ENCODE measurements at regions not wholly inside any gene's neighbourhood (a gene's known extent, or its start where the extent isn't known, plus 50 kb on each side); places are given as distances from the start of the nearest gene placed in this dataset.
A peak's percentile ranks its signal among the peaks of the same experiment; 100 is the strongest.

DNA sequence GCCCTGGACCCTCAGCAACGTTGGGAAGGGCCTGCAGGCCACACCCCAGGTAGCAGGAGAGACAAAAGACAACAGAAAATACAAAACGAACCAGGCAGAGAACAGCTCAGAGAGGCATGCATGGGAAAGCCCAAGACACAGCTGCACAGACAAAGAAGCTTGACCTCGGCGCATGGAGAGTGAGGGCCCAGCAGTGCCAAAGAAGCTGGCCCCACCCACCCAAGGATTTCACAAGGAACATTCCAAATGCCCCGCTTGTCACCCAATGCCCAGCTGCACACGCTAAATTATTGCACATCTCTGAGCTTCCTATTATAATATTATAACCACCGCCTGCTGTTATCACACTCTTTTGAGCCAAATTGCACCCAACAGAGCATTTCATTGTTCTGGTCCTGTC is 147.7 kb upstream of the TBL1X start:
- DNase-seq (ENCODE audit: low spot score): no peak

DNA sequence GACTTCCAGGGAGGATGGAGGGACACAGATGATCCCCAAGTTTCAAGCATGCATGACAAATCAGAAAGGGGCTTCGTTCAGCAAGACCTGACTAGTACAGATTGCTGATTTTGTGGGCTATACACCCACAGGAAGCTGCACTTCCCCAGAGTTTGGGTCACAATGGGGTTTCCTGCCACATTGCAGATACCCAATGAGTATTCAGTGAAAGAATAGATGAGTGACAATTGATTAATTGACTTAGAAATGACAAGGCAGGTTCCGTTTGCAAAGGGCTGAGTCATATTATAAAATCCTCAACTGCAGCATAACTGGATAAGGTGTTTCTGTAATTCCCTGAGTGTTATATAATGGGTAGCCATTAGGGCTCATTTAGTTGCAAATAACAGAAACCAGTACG is 146.6 kb upstream of the TBL1X start:
- no peak for DNase-seq (ENCODE audit: low spot score)

DNA sequence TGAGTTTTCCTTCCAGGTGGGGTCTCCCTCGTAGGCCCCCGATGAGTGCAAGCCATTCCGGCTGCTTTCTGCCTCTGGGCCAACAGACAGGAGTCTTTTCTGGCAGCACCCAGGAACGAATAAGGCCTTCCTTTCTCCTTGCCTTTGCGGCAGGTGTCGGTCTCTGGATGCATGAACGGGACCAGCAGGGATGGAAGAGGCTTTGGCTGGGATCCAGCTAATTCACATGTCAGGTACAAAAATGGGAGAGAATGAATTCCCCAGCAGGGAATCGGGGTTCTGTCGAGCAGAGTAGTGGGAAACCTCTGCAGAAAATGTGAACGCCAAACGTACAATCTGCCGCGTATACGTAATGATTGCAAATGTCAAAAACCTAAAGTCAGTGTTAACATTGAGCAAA is 146.1 kb upstream of the TBL1X start:
- no peak for DNase-seq (ENCODE audit: low spot score)

DNA sequence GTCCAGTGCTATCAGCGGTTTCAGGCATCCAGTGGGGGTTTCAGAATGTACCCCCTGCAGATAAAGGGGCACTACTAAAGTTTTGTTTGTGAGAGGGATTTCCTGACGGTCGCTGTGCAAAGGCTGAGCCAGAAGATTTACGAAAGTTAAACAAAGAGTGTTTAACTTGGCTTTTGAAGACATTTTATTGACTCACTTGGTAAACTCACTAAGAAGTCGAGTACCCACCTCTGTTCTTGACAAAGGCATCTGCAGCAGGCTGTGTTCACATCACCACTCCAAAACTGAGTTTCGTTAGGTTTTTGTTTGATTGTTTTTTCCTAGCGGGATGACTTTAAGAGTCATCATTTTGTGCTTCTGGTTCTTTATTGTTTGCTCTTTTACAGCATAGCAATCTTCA is 143.9 kb upstream of the TBL1X start:
- no peak for DNase-seq (ENCODE audit: low spot score)

DNA sequence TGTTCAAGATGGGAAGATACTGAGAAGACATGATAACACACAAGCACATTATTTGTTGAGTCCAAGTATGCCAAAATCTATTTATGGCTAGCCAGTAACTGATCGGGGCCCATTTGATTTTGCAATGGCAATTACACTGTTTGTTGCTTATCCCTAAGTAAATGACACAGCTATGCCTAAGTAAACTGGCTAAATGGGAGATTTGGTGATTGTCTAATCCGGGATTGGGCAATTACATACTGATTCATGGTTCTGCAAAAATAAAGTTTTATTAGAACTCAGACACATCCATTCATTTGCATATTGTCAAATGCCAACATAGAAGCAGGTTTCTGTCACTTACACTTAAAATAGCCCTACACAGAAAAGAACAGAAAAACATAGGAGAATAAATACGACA is 140.2 kb upstream of the TBL1X start:
- no peak for DNase-seq (ENCODE audit: low spot score)

DNA sequence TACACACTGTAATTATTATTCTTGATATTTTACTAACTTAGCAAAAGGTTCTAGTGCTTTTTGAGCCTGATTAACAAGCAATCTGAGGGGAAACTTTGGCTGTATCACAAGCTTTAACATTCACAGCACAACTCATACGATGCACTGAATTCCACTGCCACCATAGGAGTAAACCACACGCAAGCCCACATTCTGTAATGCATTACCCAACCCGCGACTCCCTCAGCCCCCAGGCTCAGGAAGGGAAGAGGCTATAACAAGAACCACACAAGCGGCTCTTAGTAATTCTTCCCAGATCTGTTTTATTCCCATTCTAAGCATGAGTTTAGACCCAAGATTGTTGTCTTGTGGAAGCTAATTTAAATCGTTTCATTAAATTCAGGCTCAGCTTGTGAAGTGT is 138.5 kb upstream of the TBL1X start:
- no peak for DNase-seq (ENCODE audit: low spot score)

DNA sequence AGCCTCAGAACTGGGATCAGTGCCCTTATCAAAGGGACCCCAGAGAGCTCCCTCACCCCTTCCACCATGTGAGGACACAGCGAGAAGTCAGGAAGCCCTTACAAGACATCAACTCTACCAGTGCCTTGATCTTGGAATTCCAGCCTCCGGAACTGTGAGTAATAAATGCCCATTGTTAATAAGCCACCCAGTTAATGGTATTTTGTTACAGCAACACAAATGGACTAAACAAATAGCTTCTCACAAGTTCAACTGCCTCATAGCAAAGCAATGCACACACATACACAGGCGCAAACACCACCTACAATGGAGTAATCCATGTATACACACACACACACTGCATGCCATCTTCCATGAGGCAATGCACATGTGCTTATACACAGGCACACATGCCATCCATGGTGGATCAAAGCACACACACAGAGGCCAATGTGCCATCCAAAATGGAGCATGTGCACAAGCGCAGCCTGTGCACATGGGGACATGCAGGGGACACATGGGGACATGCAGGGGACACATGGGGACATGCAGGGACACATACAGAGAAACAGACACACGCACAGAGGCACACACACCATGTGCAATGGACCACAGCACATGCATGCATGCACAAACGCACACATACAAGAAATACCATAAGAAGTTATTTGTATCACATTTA is 137.6 kb upstream of the TBL1X start:
- DNase-seq (ENCODE audit: low spot score): no peak

DNA sequence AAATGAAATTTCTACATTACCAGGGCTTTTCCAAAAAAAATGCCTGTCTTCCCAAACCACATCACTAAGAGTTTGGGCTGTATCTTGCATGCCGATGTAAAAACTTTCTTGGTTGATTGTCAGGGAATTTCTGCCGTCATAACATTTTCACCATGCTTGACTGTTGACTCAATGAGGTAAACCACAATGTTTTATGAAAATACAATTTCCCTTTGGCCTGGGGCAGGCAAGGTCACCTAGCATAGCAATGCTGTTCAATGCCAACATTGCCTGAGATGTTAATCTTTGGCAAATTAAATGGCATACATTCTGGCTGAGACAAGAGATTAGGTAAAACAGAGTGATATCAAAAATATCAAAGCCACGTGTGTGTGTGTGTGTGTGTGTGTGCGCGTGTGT is 137.1 kb upstream of the TBL1X start:
- DNase-seq (ENCODE audit: low spot score): no peak

DNA sequence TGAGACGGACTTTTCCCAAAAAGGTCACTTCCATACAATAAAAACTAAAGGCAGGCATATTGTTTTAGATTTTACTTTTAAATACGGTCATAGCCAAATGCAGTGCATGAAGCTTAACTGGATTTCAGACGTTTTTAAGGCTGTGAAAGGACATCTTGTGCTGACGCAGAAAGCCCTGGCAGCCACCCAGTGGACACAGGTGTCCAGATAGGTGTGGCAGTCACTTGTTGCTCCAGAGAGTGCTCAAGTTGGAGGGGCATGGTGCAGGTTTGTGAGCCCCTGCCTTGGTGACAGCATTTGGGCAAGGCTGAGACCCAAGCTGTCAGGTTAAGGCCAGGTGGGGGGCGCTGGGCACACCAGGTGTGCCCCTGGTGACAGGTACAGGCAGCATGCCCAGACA is 135.8 kb upstream of the TBL1X start:
- no peak for DNase-seq (ENCODE audit: low spot score)

DNA sequence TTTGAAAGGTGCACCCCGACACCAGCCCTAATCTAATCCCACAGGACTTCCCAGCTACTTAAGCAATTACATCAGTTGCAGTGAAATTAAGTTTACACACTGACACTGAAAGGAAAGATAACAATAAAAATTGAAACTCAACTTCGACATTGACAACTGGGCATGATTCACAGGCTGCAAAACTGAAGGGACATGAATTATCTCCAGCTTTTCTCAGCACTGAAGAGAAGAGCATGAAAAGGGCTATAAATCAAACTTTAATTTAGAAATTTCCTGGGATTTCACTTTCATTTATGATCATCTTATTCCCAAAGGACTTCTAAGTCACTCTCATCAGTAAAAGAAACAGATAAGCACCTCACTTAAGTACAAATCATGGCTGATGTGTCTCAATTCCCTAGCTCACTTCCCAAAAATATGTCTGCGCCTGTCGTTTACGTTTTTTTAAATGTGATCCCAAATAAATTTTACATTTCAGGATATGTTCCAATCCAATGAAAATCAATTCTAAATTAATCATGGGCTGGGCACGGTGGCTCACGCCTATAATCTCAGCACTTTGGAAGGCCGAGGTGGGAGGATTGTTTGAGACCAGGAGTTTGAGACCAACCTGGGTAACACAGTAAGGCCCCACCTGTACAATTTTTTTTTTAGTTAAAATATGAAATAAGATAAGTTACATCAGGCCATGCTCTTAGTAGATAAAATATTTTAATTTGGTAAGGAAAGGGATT is 134.4 kb upstream of the TBL1X start:
- DNase-seq (ENCODE audit: low spot score): no peak

DNA sequence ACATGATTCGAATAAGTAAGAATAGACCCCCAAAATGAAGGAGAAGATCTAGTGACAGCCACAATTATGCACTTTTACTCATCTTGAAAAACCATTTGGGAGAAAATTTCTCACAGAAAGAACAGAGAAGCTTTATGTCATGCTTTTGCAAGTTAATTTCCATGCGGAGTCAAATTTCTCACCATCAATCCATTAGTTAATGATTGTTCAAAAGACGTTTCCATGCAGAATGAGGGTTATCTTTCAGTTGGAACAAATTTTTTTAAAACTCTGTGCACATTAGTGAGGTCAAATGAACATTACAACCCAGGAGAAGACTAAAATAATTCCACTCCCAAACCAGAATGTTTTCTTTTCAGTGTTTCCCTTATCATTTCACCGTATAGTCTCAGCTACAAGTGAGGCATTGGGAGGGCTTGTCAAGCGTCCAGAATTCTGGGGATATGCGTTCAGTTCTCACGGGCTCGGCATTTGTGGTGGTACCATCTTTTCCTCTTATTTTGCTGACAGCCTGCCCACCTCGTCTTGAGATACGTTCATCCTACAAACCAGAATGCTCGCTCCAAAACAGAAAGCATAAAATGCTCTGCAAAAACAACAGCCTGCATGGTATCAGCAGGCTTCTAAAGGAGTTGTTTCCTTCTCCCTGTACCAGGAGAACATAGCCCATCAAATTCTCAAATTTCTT is 130.8 kb upstream of the TBL1X start:
- DNase-seq (ENCODE audit: low spot score): no peak

DNA sequence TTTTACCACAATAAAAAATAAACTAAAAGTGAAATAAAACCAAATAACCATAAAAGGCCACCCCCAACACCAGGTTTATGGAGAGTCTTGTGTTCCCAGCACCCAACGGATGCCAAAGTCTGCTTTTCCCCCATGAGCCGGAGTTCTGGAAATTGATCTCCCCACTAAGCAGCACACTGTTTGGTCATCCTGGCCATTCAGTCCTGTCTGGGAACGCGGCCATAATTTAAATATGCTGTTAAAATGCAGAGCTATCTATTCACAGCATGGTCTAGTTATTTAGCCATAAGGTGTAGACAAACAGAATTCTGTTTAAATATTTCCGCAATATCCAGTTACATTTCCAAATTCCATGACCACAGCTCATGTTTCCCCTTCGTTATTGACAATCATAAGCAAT is 129.6 kb upstream of the TBL1X start:
- DNase-seq (ENCODE audit: low spot score): no peak

DNA sequence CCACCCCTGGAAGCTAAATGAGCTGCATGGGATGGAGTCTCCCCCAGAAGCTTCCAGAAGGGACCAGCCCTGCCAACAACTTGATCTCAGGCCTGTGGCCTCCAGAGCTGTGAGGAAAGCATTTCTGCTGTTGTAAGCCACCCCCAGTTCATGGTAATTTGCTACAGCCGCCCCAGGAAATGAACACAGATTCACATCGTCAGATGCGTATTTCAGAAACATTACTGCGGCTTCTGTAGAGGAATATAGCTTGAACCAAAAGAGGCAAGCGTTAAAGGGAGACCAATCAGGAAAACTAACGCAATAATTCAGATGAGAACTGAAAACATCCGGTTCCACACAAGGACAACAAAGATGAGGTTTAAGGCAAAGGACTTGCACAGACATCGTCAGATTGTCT is 128.4 kb upstream of the TBL1X start:
- DNase-seq (ENCODE audit: low spot score): no peak

DNA sequence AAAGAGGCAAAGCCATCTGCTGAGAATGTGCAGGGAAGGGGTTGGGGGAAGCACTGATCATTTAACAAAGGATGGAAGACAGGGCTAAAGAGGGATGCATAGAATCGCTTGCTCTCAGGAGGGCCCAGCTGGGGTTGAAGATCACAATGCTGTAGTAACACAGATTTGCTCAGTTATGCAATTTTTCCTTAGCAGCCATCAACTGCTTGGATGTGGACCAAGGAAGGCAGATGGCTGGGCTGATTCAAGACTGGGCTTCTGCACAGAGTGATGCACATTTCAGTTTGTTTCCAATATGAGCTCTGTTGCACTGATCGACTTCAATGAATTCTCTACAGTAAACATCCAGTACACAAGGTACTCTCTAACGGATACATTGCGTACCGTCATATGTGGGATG is 127.8 kb upstream of the TBL1X start:
- DNase-seq (ENCODE audit: low spot score): no peak

DNA sequence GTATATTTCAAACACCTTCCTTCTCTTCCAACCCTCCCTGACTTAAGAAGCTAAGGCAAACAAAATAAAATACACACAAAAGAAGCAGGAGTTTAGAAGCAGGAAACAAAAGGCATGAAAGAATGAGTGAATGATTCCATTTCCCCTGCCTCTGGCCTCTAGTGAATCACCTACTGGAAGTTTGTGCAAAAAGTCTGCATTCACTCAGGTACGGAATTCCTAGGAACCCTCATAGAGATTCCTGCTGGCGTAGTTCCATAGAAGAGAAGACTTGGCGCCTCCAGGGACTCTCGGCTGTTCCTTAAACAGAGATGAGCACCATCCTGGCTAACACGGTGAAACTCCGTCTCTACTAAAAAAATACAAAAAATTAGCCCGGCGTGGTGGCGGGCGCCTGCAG is 125.9 kb upstream of the TBL1X start:
- no peak for DNase-seq (ENCODE audit: low spot score)

DNA sequence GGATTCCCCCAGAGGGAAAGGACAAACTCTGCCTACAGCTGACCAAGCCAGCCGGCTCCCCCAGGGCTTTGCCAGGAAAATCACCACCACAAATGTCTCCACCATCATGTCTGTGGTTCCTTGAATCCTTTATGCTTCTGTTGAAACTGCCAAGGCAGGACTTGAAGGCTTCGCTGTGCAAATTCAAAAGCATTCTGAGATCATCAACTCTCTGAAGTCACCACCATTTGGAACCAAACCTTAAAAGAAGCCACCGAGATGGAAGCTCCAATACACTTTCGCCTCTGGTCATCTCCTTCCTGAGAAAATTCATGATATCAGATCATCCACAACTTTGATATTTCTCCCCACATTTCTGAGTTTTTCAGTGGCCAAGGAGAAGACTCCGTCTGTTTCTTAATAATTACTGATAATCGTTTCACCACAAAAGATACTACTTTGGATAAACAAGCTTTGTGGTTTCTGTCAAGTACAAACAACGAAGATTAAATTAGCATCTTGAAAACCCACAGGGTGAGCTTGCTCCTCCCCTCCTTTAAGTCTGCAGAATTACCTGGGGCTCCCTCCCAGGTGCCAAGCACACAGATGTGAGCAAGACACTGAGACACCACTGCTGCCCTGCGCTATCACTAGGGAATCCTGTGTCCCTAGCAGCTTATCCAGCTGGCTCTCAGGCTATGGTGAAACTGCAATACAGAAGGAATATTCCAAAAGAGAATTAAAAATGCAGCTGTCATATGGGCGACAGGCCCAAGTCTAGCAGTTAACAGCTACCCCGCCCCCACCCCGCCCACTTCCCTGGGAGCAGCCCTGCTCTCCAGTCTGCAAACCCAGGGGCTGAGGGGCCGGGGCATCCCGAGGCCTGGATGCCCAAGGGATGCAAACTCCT is 125.0 kb upstream of the TBL1X start:
- DNase-seq (ENCODE audit: low spot score): no peak

DNA sequence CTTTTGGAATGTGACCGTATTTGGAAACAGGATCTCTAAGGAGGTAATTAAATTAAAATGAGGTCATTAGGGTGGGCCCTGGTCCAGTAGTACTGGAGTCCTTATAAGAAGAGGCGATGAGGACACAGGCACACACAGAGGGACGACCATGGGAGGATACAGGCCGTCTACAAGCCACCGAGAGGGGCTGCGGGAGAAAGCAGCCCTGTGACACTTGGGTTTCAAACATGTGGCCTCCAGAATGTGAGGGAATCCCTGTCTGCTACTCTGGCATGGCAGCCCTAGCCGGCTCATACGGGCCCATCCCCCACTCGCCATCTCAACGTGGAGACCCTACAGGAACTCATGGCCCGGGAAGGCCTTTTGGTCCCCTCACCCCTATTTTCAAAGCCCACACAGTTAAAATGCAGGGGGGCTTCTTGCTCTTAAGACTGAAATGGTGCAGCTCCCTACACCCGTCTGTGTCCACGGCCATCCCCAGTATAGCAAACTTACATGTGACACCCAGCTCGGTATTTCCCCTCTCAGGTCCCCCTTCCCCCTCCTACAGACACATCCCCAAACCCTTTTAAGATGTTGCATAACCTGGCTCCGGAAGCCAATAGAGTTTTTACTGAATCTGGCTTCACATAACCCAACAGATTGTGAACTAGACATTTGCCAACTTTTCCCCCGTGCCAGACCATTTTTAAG is 124.1 kb upstream of the TBL1X start:
- no peak for DNase-seq (ENCODE audit: low spot score)

DNA sequence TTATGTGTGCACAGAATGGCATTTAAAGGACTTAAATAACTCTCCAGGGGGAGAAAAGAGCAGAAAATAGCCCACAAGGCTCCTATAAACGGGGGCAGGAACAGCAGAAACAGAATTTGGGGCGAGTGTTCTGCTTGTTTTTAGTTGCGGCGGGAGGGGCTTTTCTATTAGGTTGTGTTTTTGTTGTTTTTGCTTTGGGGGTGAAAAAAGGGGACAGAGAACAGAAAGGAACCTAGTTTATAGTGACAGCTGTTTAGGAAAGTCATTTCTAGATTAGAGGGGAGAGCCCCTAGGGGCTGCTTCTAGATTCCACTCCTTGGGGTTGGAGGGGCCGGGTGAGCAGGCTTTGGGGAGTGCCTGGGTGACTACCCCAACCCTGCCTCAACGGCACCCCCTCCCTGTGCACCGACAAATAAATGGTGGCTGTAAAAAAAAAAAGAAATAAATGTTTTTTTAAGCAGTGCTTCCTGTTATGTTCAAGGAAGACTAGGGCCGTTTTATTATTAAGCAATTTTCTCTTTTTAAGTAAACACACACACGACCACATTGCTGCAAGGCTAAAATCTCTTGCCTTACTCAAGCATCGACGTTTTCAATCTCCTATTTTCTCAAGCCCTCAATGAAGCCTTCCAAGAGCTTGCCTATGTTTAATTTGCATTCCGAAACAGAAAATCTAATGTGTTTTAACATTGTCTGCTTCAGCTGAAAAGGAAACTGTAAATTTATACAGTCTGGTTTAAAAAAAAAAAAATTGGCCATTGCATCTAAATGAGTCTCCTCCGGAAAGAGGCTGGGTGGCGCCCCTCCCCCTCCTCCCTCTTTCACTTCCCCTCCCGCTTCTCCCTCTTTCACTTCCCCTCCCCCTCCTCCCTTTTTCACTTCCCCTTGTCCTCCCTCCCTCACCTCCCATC is 123.3 kb upstream of the TBL1X start:
- DNase-seq (ENCODE audit: low spot score): no peak

DNA sequence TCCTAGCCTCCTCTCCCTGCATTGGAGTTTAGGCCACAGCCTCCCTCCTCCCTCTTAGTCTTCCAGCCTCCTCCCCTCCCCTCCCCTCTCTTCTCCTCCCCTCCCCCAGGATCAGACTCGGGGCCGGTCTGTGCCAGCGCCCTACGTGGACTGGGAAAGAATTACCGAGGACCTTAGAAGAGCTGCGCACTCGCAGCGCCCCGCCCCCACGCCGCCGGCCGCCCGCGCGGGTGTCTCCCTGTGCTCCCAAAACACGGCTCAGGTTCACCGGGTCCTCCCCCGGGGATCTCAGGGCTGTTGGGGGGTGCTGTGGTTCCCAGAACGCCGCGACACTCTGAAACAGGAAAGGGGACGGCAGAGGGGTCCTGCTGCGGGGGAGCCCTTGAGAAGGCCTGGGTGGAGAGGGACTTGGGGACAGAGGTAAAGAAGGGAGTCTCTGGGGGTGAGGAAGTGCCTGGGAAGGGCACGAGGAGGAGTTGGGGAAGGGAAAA is 122.3 kb upstream of the TBL1X start:
- peak; percentile 71 for DNase-seq (ENCODE audit: low spot score)

DNA sequence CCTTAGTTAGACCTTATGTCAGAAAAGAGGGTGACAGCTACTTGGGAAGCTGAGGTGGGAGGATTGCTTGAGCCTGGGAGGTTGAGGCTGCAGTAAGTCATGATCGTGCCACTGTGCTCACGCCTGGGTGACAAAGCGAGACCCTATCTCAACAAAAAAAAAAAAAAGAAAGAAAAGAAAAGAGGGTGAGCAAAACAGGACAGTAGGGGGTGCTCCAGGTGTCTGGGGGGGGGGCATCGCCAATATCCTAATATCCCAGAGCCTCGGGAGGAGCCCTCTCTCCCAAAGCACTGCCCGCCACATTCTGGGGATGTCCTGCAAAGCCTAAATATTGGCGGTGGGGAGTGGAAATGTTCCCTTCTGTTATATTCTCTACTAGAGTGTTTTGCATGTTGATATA is 120.9 kb upstream of the TBL1X start:
- no peak for DNase-seq (ENCODE audit: low spot score)

DNA sequence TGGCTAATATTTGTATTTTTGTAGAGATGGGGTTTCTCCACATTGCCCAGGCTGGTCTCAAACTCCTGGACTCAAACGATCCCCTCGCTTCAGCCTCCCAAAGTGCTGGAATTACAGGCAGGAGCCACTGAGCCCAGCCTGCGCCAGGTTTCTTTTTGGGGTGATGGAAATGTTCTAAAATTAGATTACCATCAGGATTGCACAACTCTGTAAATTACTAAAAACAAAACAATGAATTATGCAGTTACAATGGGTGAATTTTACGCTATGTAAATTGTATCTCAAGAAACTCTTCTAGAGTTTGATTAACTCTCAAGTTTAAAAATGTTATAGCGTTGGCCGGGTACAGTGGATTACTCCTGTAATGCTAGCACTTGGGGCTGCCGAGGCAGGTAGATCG is 118.9 kb upstream of the TBL1X start:
- no peak for DNase-seq (ENCODE audit: low spot score)

All from HuH-7 (cell line).